ENCODE measurements at regions not wholly inside any gene's neighbourhood (a gene's known extent, or its start where the extent isn't known, plus 50 kb on each side); places are given as distances from the start of the nearest gene placed in this dataset.

DNA sequence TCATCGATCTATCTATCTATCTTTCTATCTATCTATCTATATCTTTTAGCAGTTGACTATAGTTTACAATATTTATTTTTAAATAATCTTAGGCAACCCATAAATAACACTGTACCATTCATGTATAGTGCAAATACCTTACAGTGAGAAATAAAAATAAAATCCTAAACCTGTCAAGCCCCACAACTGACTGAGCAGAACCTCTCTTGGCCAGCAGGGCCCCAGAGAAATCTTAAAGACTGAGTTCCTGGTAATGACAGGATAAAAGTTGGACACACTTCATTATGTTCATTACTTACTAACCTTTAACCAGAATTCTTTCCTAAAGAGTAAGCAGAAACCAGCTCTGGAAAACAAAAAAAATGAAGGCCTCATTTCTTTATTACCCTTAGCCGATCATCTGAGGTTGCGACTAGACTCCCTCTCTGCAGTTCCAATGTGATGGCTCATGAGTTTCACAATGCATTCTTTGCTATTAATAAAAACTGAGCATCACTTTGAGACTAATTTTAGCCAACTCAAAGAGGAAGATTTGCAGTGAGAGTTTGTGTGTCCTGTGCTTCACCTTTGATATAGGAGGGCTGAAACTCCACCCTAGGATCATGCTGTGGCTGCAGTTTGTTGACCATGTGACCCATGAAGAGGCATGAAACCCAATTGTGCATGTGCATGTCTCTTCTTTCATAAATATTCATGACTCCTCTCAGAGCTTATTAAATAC lies 1072.0 kb downstream of the NSUN3 start:
- TF ChIP-seq, protein P1, sequence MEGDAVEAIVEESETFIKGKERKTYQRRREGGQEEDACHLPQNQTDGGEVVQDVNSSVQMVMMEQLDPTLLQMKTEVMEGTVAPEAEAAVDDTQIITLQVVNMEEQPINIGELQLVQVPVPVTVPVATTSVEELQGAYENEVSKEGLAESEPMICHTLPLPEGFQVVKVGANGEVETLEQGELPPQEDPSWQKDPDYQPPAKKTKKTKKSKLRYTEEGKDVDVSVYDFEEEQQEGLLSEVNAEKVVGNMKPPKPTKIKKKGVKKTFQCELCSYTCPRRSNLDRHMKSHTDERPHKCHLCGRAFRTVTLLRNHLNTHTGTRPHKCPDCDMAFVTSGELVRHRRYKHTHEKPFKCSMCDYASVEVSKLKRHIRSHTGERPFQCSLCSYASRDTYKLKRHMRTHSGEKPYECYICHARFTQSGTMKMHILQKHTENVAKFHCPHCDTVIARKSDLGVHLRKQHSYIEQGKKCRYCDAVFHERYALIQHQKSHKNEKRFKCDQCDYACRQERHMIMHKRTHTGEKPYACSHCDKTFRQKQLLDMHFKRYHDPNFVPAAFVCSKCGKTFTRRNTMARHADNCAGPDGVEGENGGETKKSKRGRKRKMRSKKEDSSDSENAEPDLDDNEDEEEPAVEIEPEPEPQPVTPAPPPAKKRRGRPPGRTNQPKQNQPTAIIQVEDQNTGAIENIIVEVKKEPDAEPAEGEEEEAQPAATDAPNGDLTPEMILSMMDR (IDR thresholded peaks at IDR 0.05; ENCODE audit: borderline replicate concordance, control extremely low read depth, extremely low read depth, insufficient read depth, missing control alignments): no peak
- no peak for DNase-seq (ENCODE audit: low spot score)
- in situ Hi-C loops (cut with MboI; ENCODE audit: low sequenced_read_pairs, unreplicated experiment): no loop called here

DNA sequence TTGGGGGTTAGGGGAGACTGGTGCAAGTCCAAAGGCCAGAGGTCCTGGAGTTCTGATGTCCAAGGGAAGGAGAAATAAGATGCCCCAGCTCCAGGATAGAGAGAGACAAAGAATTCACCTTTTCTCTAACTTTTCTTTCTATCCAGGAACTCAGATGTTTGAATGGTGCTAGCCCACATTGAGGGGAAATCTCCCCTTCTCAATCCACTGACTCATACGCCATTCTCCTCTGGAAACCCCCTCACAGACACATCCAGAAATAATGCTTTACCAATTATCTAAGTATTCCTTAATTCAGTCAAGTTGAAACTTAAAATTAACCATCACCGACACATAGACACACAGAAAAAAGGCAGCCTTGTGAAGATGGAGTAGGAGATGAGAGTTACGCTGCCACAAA lies 1085.2 kb downstream of the NSUN3 start:
- in situ Hi-C loops (cut with MboI; ENCODE audit: low sequenced_read_pairs, unreplicated experiment): no loop called here
- DNase-seq (ENCODE audit: low spot score): no peak
- TF ChIP-seq, protein P1 (IDR thresholded peaks at IDR 0.05; ENCODE audit: borderline replicate concordance, control extremely low read depth, extremely low read depth, insufficient read depth, missing control alignments): no peak

DNA sequence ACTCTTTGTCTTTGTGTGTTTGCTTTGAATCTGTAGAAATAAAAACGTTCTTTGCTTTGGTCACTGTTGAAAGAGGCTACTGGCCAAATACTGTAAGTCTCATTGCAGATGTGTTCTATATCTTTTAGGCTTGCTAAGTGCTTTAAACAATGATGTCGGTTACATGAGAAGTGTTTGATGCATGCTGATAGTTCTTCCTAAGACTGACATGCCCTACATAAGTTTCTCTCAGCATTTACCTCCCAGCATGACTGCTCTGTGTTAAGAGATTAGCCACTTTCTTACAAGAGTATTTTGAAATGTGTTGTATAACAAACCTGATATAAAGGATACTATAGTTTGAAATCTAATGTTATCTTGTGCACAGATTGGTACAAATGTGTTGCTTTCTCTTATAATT lies 1088.7 kb downstream of the NSUN3 start:
- in situ Hi-C loops (cut with MboI; ENCODE audit: low sequenced_read_pairs, unreplicated experiment): no loop called here
- DNase-seq (ENCODE audit: low spot score): no peak
- TF ChIP-seq, protein P1 (IDR thresholded peaks at IDR 0.05; ENCODE audit: borderline replicate concordance, control extremely low read depth, extremely low read depth, insufficient read depth, missing control alignments): no peak

DNA sequence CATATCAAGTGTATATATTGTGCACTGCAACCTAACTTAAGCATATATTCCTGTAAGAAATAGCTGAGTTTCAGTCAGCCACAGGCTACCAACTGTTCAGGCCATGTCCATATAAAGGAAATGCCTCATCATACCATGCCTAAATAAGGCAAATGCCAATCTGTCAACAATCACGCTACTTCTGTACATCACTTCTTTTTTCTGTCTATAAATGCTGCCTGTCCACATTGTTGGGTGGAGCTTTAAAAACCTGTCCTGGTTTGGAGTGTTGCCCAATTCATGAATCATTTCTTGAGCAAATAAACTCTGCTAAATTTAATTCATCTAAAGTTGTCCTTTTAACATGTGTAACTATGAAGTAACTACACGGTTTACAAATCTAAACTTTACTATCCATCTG lies 1091.9 kb downstream of the NSUN3 start:
- TF ChIP-seq, protein P1 (IDR thresholded peaks at IDR 0.05; ENCODE audit: borderline replicate concordance, control extremely low read depth, extremely low read depth, insufficient read depth, missing control alignments): no peak
- no peak for DNase-seq (ENCODE audit: low spot score)
- in situ Hi-C loops (cut with MboI; ENCODE audit: low sequenced_read_pairs, unreplicated experiment): no loop called here

DNA sequence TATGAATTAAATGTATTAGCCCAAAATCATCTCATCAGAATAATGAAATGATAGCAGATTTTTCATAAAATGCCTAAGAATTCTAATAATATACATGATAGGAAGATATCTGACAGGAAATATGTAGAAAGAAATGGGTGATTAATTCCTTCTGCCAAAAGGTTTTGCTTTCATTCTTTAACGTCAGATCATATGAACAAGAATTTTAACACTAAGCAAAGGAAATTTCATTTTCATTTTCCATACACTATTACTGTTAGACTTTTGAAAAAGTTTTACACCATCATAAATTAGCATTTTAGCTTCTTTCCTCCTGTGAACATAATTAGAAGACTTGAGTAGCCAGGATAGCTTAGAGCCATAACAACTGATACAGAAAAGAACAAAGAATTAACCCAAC lies 1099.9 kb downstream of the NSUN3 start:
- no peak for DNase-seq (ENCODE audit: low spot score)
- TF ChIP-seq, protein P1 (IDR thresholded peaks at IDR 0.05; ENCODE audit: borderline replicate concordance, control extremely low read depth, extremely low read depth, insufficient read depth, missing control alignments): no peak
- in situ Hi-C loops (cut with MboI; ENCODE audit: low sequenced_read_pairs, unreplicated experiment): no loop called here

DNA sequence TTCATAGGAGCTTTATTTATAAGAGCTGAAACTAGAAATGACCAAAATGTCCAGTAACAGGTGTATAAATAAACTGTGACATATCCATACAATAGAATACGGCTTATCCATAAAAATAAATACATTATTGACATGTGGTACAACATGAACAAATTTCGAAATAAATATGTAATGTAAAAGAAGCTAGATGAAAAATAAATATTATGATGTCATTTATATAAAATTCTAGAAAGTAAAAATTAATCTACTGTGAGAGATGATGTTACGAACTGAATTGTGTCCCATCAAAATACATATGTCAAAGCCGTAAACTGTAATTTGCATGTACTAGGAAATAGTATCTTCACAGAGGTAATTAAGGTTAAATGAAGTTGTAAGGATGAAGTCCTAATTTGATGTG lies 1104.9 kb downstream of the NSUN3 start:
- in situ Hi-C loops (cut with MboI; ENCODE audit: low sequenced_read_pairs, unreplicated experiment): no loop called here
- TF ChIP-seq, protein P1 (IDR thresholded peaks at IDR 0.05; ENCODE audit: borderline replicate concordance, control extremely low read depth, extremely low read depth, insufficient read depth, missing control alignments): no peak
- DNase-seq (ENCODE audit: low spot score): no peak
